Mesenchymal stem cell (in vitro differentiated cells and primary cell): ENCODE measurements at regions not wholly inside any gene's neighbourhood (a gene's known extent, or its start where the extent isn't known, plus 50 kb on each side); places are given as distances from the start of the nearest gene placed in this dataset.
A peak's percentile ranks its signal among the peaks of the same experiment; 100 is the strongest.

Experiments
- DNase-seq: peaks from one replicate; pipeline ENCODE4 v3.0.0-alpha.2; 2013
- H2AFZ ChIP-seq: one replicate; pipeline ENCODE4 v1.6.1; 2013; ENCODE audit warnings: low read depth, mild to moderate bottlenecking, control low read depth, inconsistent platforms, low read length, moderate library complexity
- H2AK5ac ChIP-seq: 2 replicates; pipeline ENCODE4 v1.6.1; 2013; ENCODE audit warnings: low read length, moderate library complexity, mild to moderate bottlenecking, inconsistent platforms; ENCODE audit not compliant: severe bottlenecking
- H2BK120ac ChIP-seq: one replicate; pipeline ENCODE4 v1.6.1; 2013; ENCODE audit warnings: low read depth, mild to moderate bottlenecking, inconsistent platforms, low read length, moderate library complexity
- H2BK12ac ChIP-seq, 2 experiments: one replicate each; pipeline ENCODE4 v1.6.1; 2013; ENCODE audit warnings: inconsistent platforms in 2 of 2, low read length in 2 of 2, mild to moderate bottlenecking in 2 of 2, moderate library complexity in 2 of 2, control low read depth in 1 of 2
- H2BK15ac ChIP-seq: one replicate; pipeline ENCODE4 v1.6.1; 2013; ENCODE audit warnings: mild to moderate bottlenecking, low read depth, inconsistent platforms; ENCODE audit not compliant: poor library complexity, severe bottlenecking
- H2BK5ac ChIP-seq: 2 replicates; pipeline ENCODE4 v1.6.1; 2013; ENCODE audit warnings: low read depth, mild to moderate bottlenecking, low read length, control low read depth, inconsistent platforms; ENCODE audit not compliant: poor library complexity, severe bottlenecking
- H3K14ac ChIP-seq, 2 experiments: one replicate each; pipeline ENCODE4 v1.6.1; 2013; ENCODE audit warnings: inconsistent platforms in 2 of 2, low read length in 2 of 2, control low read depth in 1 of 2, mild to moderate bottlenecking in 1 of 2, moderate library complexity in 1 of 2
- H3K18ac ChIP-seq, 2 experiments: one replicate each; pipeline ENCODE4 v1.6.1; 2013; ENCODE audit warnings: inconsistent platforms in 2 of 2, low read length in 2 of 2, control low read depth in 1 of 2, low read depth in 1 of 2, mild to moderate bottlenecking in 1 of 2
- H3K23ac ChIP-seq, 2 experiments: one replicate each; pipeline ENCODE4 v1.6.1; 2013; ENCODE audit warnings: inconsistent platforms in 2 of 2, low read length in 2 of 2, mild to moderate bottlenecking in 2 of 2, moderate library complexity in 2 of 2, control low read depth in 1 of 2
- H3K27ac ChIP-seq: 2 replicates; pipeline ENCODE4 v1.5.1; 2013; ENCODE audit warnings: mild to moderate bottlenecking, moderate library complexity, low read length, control low read depth, inconsistent platforms; ENCODE audit not compliant: poor library complexity, severe bottlenecking
- H3K27me3 ChIP-seq, 2 experiments: 2 replicates each; pipeline versions ENCODE4 v1.6.1 to v1.7.0; 2013; ENCODE audit warnings: low read length in 2 of 2, mild to moderate bottlenecking in 2 of 2, moderate library complexity in 2 of 2, control low read depth in 1 of 2, inconsistent platforms in 1 of 2; ENCODE audit not compliant: control insufficient read depth in 1 of 2, insufficient read depth in 1 of 2
- H3K36me3 ChIP-seq, 2 experiments: 2 replicates each; pipeline versions ENCODE4 v1.6.1 to v1.7.0; 2013; ENCODE audit warnings: low read length in 2 of 2, control low read depth in 1 of 2, inconsistent platforms in 1 of 2, low read depth in 1 of 2, mild to moderate bottlenecking in 1 of 2; ENCODE audit not compliant: insufficient read depth in 2 of 2, control insufficient read depth in 1 of 2
- H3K4ac ChIP-seq, 2 experiments: one replicate each; pipeline ENCODE4 v1.6.1; 2013; ENCODE audit warnings: inconsistent platforms in 2 of 2, low read length in 2 of 2, mild to moderate bottlenecking in 2 of 2, moderate library complexity in 2 of 2, control low read depth in 1 of 2, low read depth in 1 of 2
- H3K4me1 ChIP-seq: 2 replicates; pipeline ENCODE4 v1.6.1; 2013; ENCODE audit warnings: low read depth, low read length, control low read depth; ENCODE audit not compliant: control insufficient read depth, insufficient read depth
- H3K4me2 ChIP-seq: 2 replicates; pipeline ENCODE4 v1.6.1; 2013; ENCODE audit warnings: low read length, mild to moderate bottlenecking, inconsistent platforms; ENCODE audit not compliant: poor library complexity, severe bottlenecking
- H3K4me3 ChIP-seq, 2 experiments: 2 replicates each; pipeline versions ENCODE4 v1.5.1 to v1.7.0; 2013; ENCODE audit warnings: low read length in 2 of 2, mild to moderate bottlenecking in 2 of 2, control low read depth in 1 of 2, low read depth in 1 of 2; ENCODE audit not compliant: insufficient read depth in 1 of 2
- H3K79me1 ChIP-seq: replicated peaks from 2 replicates; pipeline ENCODE4 v1.6.1; 2013; ENCODE audit warnings: mild to moderate bottlenecking, control low read depth, low read length, inconsistent platforms; ENCODE audit not compliant: poor library complexity, severe bottlenecking
- H3K9ac ChIP-seq: 2 replicates; pipeline ENCODE4 v1.7.0; 2013; ENCODE audit warnings: mild to moderate bottlenecking, low read length, moderate library complexity
- H3K9me3 ChIP-seq: 2 replicates; pipeline ENCODE4 v1.7.0; 2013; ENCODE audit warnings: mild to moderate bottlenecking, low read length; ENCODE audit not compliant: control insufficient read depth
- H4K8ac ChIP-seq: one replicate; pipeline ENCODE4 v1.6.1; 2013; ENCODE audit warnings: inconsistent platforms, mild to moderate bottlenecking, low read length, moderate library complexity
- H4K91ac ChIP-seq: one replicate; pipeline ENCODE4 v1.6.1; 2013; ENCODE audit warnings: mild to moderate bottlenecking, low read length, inconsistent platforms
- WGBS: methylation state at CpG from one replicate; pipeline ENCODE4 v1.1.7; 2013; ENCODE audit warnings: mixed read lengths; 5-methylcytosine and 5-hydroxymethylcytosine counted together

GRCh38 chr3:153252963-153253362 lies 90.9 kb downstream of the RAP2B start:
- no CpG with 5 or more reads among the region's 3 CpGs for WGBS
- Histone ChIP-seq H3K27ac (no peak overlapping the region), H4K91ac (no peak overlapping the region)

DNA sequence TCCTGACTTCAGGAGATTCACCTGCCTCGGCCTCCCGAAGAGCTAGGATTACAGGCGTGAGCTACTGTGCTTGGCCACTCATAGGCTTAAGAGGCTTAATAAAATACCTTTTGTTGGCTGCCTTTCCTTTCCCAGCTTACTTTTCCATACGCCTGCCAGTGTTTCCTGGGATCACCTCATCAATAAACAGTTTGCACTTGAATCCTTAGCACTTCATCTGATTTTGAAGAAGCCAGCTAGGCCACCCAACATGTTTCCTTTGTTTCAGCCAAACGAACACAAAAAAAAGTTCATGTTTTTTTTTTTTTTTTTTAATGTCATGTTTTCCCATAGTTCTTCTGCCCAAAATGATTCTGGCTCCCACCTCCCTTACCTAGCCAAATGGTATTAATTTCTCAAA lies 92.3 kb downstream of the RAP2B start:
- no peak overlapping the region for H2BK120ac ChIP-seq
- H4K91ac ChIP-seq, result no peak overlapping the region
- H3K4me2 ChIP-seq, result no peak overlapping the region
- no peak overlapping the region for H3K4me3 ChIP-seq
- no peaks in the 10 kb centered on the region for H3K79me1 ChIP-seq
- H3K18ac ChIP-seq, result no peak overlapping the region
- H4K8ac ChIP-seq, result no peak overlapping the region
- H3K14ac ChIP-seq, result no peak overlapping the region
- no peak for DNase-seq
- H3K9ac ChIP-seq, result no peak overlapping the region
- H2BK5ac ChIP-seq, result no peak overlapping the region
- 97% methylated on average over 5 of the region's 5 CpGs for WGBS
- no peaks in the 10 kb centered on the region for H3K9me3 ChIP-seq
- no peak overlapping the region for H2BK15ac ChIP-seq
- H2AK5ac ChIP-seq, result no peak overlapping the region
- H3K23ac ChIP-seq, result no peak overlapping the region
- H3K36me3 ChIP-seq, result no peaks in the 10 kb centered on the region
- H2BK12ac ChIP-seq, result no peak overlapping the region
- no peak overlapping the region for H2AFZ ChIP-seq
- no peaks in the 10 kb centered on the region for H3K27me3 ChIP-seq
- H3K4ac ChIP-seq, result no peak overlapping the region
- no peaks in the 10 kb centered on the region for H3K4me1 ChIP-seq
- H3K27ac ChIP-seq, result no peak overlapping the region

More at GRCh38 chr3:153252963-153253362, 90.9 kb downstream of the RAP2B start:
- H2AFZ ChIP-seq, result no peak overlapping the region
- no peak overlapping the region for H4K8ac ChIP-seq
- H3K9me3 ChIP-seq, result no peaks in the 10 kb centered on the region
- H3K4me2 ChIP-seq, result no peak overlapping the region
- H3K4me1 ChIP-seq, result no peaks in the 10 kb centered on the region
- H3K4me3 ChIP-seq, result no peak overlapping the region
- no peak overlapping the region for H3K18ac ChIP-seq
- H3K23ac ChIP-seq, result no peak overlapping the region
- H3K79me1 ChIP-seq, result no peaks in the 10 kb centered on the region
- H2AK5ac ChIP-seq, result no peak overlapping the region
- no peak overlapping the region for H2BK5ac ChIP-seq
- no peak overlapping the region for H2BK12ac ChIP-seq
- H3K36me3 ChIP-seq, result no peaks in the 10 kb centered on the region
- H3K27me3 ChIP-seq, result no peaks in the 10 kb centered on the region
- H2BK120ac ChIP-seq, result no peak overlapping the region
- H2BK15ac ChIP-seq, result no peak overlapping the region
- no peak overlapping the region for H3K14ac ChIP-seq
- no peak overlapping the region for H3K9ac ChIP-seq
- DNase-seq, result no peak
- no peak overlapping the region for H3K4ac ChIP-seq

- Histone ChIP-seq H2BK120ac (no peak overlapping the region), H2BK12ac (no peak overlapping the region), H3K27ac (no peak overlapping the region), H2AK5ac (no peak overlapping the region), H3K79me1 (no peaks in the 10 kb centered on the region), H3K14ac (no peak overlapping the region), H3K9me3 (no peaks in the 10 kb centered on the region), H3K4me3 (no peak overlapping the region), H4K8ac (no peak overlapping the region), H3K27me3 (no peaks in the 10 kb centered on the region), H3K4me2 (no peak overlapping the region), H4K91ac (no peak overlapping the region), H3K9ac (no peak overlapping the region), H2BK15ac (no peak overlapping the region), H2BK5ac (no peak overlapping the region), H3K36me3 (no peaks in the 10 kb centered on the region), H3K4me1 (no peaks in the 10 kb centered on the region), H3K18ac (no peak overlapping the region), H3K4ac (no peak overlapping the region), H2AFZ (no peak overlapping the region), H3K23ac (no peak overlapping the region)
- 38% methylated on average over 2 of the region's 2 CpGs for WGBS
- DNase-seq, result peak; percentile 53
Observed at GRCh38 chr3:153257673-153258351, 95.8 kb downstream of the RAP2B start.

DNA sequence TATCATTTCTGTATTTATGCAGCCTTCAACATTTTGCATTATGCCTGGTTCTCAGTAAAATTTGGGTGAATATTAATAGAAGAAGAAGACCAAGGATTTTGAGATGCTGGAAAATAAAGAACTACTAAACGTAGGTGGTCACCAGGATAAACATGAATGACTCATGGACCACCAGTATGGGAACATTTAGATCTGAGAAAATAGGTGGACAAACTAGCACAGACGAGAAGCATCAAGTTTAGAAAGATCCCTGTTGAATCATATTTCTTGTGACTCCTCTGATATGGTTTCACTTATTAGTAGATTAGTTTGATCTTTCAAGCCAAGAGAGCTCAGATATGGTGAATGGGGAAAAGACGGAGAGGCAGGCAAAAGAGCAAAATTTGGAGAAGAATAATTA lies 97.9 kb downstream of the RAP2B start:
- WGBS, result 80% methylated on average over 2 of the region's 3 CpGs
- H3K27ac ChIP-seq, result no peak overlapping the region
- H3K4me3 ChIP-seq, result no peak overlapping the region
- H3K4ac ChIP-seq, result no peak overlapping the region
- no peak overlapping the region for H2AFZ ChIP-seq
- no peaks in the 10 kb centered on the region for H3K79me1 ChIP-seq
- H2BK15ac ChIP-seq, result no peak overlapping the region
- H3K27me3 ChIP-seq, result no peaks in the 10 kb centered on the region
- no peak overlapping the region for H3K18ac ChIP-seq
- H3K9me3 ChIP-seq, result no peaks in the 10 kb centered on the region
- no peak overlapping the region for H3K4me2 ChIP-seq
- H3K23ac ChIP-seq, result no peak overlapping the region
- H3K14ac ChIP-seq, result no peak overlapping the region
- no peak for DNase-seq
- H3K4me1 ChIP-seq, result no peaks in the 10 kb centered on the region
- H2BK12ac ChIP-seq, result no peak overlapping the region
- H4K8ac ChIP-seq, result no peak overlapping the region
- H2BK120ac ChIP-seq, result no peak overlapping the region
- no peaks in the 10 kb centered on the region for H3K36me3 ChIP-seq
- H3K9ac ChIP-seq, result peak overlapping the region; percentile 47
- H2AK5ac ChIP-seq, result no peak overlapping the region
- no peak overlapping the region for H2BK5ac ChIP-seq
- no peak overlapping the region for H4K91ac ChIP-seq
